Epithelial cell of proximal tubule (primary cell): ENCODE measurements at regions not wholly inside any gene's neighbourhood (a gene's known extent, or its start where the extent isn't known, plus 50 kb on each side); places are given as distances from the start of the nearest gene placed in this dataset.

Experiments
- DNase-seq: peaks from one replicate; pipeline ENCODE4 v3.0.0-alpha.2; 2011; ENCODE audit warnings: low read depth
- H3K4me3 ChIP-seq: 2 replicates; pipeline ENCODE4 v1.5.1; 2011; ENCODE audit warnings: low read depth, mild to moderate bottlenecking, low read length
- TF ChIP-seq, protein P1 (sequence below): conservative IDR thresholded peaks from 2 replicates; pipeline ENCODE4 v1.5.1; 2012; ENCODE audit warnings: low read depth, mild to moderate bottlenecking, low read length

- no peak for DNase-seq
- no peak overlapping the region for H3K4me3 ChIP-seq
- TF ChIP-seq, protein P1, sequence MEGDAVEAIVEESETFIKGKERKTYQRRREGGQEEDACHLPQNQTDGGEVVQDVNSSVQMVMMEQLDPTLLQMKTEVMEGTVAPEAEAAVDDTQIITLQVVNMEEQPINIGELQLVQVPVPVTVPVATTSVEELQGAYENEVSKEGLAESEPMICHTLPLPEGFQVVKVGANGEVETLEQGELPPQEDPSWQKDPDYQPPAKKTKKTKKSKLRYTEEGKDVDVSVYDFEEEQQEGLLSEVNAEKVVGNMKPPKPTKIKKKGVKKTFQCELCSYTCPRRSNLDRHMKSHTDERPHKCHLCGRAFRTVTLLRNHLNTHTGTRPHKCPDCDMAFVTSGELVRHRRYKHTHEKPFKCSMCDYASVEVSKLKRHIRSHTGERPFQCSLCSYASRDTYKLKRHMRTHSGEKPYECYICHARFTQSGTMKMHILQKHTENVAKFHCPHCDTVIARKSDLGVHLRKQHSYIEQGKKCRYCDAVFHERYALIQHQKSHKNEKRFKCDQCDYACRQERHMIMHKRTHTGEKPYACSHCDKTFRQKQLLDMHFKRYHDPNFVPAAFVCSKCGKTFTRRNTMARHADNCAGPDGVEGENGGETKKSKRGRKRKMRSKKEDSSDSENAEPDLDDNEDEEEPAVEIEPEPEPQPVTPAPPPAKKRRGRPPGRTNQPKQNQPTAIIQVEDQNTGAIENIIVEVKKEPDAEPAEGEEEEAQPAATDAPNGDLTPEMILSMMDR = no peak
Observed at GRCh38 chr2:57570961-57571360, 475.6 kb upstream of the VRK2 start.

GRCh38 chr2:57575700-57576268 is 470.8 kb upstream of the VRK2 start:
- no peak for DNase-seq
- H3K4me3 ChIP-seq = no peak overlapping the region
- TF ChIP-seq, protein P1 = no peak

DNA sequence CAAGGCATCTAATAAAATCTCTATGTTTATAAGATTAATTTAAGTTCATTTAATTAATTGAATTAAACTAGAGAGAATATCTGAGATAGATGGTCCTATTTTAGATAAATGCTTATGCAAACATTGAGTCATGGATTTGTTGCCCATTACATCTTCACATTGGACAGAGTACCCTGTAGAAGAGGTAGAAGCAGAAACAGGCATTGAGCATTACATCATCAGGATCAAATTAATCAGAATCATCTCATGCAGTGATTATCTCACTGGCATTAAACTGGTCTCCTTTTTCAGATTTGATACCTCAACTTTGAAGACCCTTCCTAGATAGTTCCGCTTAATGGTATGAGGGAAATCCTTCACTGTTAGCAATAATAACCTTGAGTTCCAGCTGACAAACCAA is 469.6 kb upstream of the VRK2 start:
- DNase-seq = no peak
- no peak overlapping the region for H3K4me3 ChIP-seq
- TF ChIP-seq, protein P1 = no peak

- DNase-seq = no peak
- H3K4me3 ChIP-seq = no peak overlapping the region
- TF ChIP-seq, protein P1 = no peak
Observed at GRCh38 chr2:57597940-57598339, 448.7 kb upstream of the VRK2 start.

- TF ChIP-seq, protein P1 = no peak
- H3K4me3 ChIP-seq = no peak overlapping the region
- no peak for DNase-seq
Observed at GRCh38 chr2:57598551-57598950, 448.1 kb upstream of the VRK2 start.

DNA sequence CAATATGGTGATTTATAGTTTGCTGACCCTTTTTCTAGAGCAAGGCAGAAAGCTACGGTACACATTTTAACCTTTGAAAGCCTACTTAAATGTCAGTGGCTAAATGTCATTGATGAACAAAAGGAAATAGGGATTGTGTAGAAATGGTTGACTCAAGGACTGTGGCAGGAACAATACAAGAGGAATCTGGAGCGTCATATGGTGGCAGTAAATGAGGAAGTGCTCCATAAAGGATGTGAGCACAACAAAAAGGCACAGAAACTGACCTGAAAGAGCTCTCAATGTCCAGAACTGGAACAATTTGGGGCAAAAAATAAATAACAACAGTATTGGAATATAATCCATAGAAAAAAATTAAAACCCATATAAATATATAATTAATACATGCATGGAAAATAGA is 443.9 kb upstream of the VRK2 start:
- H3K4me3 ChIP-seq = no peak overlapping the region
- DNase-seq = no peak
- TF ChIP-seq, protein P1 = no peak

DNA sequence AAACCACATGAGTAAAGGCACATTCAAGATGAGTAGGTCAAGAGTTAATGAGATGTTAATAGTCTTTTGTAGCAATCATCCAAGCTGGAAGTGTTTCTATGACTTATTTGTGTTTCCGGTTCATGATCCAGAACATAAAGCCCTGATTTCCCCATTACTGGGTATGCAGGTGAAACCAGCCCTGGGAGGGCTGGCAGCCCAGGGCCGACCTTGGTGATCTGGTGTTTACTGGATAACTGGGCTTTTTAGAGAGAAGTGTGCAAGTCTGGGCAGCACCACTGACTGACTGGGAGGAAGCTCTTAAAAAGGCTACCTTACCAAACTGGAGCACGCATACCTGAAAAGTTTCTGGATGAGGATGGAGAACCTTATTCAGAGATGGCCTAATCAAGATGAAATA is 431.6 kb upstream of the VRK2 start:
- DNase-seq = no peak
- H3K4me3 ChIP-seq = no peak overlapping the region
- TF ChIP-seq, protein P1 = no peak
